T-helper 22 cell (primary cell): ENCODE measurements at regions not wholly inside any gene's neighbourhood (a gene's known extent, or its start where the extent isn't known, plus 50 kb on each side); places are given as distances from the start of the nearest gene placed in this dataset.
"Not testable (repeated sequence)": the region's sequence is repeated elsewhere in the genome, so short reads cannot be mapped to it uniquely, and the experiment has no call there.

ENCODE experiments used
- DNase-seq: peaks from one replicate; pipeline ENCODE4 v3.0.0-alpha.2; 2020; ENCODE audit warnings: low read depth

DNA sequence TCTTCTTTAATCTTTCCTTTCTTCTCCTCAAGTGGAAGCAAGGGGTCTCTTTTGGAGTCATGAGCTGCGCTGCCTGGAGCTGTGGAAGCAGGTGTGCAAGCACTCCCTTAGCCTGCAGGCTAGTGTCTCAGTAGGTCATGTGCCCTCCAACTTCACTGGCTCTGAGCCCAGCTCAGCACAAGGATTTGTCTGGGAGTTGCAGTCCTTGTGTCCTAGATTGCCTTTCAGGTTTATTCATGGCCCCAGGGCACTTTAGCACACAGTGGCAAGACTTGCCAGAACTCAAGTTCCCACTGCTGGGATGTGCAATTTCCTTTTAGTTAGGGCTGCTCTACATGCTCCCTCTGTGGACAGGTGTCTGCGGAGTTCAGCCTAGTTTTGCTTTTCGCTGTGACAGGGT is 211.7 kb downstream of the LIG4 start:
- no peak for DNase-seq

- no peak for DNase-seq
These were observed 214.3 kb downstream of the LIG4 start for GRCh38 chr13:108000998-108001397.

DNA sequence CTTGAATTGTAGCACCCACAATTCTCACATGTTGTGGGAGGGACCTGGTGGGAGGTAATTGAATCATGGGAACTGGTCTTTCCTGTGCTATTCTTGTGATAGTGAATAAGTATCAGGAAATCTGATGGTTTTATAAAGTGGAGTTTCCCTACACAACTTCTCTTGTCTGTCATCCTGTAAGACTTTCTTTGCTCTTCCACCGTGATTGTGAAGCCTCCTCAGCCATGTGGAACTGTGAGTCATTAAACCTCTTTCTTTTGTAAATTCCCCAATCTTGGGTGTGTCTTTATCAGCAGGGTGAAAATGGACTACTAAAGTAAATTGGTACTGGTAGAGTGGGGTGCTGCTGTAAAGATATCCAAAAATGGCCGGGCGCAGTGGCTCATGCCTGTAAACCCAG is 215.6 kb downstream of the LIG4 start:
- DNase-seq: no peak

GRCh38 chr13:107994137-107994536 is 221.2 kb downstream of the LIG4 start:
- no peak for DNase-seq

GRCh38 chr13:107993239-107993949 is 221.9 kb downstream of the LIG4 start:
- no peak for DNase-seq

- no peak for DNase-seq
These were observed 222.8 kb downstream of the LIG4 start for GRCh38 chr13:107992542-107992941.

DNA sequence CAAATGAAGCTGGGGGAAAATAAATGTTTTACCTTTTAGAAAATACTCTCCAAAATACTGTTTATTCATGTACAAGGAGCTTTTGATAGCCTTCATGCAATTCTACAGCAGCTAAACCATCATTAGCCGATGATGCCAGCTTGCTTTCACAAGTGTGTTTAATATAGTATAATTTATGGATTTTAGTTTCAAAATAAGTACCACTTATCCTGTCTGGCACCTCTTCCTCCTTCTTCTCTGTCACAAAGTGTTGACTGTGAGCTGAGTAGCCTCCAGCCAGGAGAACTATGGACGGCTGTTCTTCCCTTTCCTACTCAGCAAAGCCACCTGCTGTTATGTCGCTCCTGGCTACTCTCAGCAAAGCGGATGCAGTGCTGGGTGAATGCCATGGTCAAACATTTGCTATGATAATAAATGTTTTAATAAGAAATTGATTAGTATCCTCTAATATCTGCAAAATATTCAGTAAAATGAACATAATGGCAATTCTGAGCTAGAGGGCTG is 238.2 kb downstream of the LIG4 start:
- no peak for DNase-seq

DNA sequence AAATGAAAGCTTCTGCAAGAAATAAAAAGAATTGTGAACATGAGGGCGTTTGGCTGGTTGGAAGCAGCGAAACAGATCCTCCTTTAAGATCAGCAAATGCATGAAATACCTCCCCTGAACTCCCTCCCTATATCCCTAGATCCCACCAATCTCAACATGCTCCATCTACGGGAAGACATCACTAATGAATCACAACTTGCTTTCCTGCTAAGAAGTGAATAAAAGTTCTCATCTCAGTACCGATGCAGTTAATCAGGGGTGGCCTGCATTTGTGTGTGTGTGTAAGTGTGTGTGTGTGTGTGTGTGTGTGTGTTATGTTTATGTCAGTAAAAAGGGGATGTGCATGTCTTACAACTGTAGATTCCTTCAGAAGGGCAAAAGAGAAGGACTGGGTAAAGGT is 238.7 kb downstream of the LIG4 start:
- DNase-seq: no peak

DNA sequence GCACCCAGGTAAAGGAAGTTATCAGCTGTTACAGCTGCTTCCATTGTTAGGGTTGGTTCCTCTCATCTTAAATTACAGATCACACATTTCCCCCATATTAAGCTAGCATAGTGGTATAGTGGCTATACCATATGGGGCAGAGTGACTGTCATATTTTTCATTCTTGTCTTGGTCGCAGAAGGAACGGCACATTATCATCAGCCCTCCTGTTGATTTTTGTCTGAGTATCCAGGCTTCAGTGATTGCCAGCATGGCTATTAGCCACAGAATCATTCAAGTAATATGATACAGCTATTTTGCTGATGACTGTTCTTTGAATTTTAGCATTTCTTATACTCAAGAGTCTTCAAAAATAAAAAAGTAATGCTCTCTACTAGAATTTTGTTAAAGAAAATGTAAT is 240.9 kb downstream of the LIG4 start:
- DNase-seq: no peak

GRCh38 chr13:107969546-107969945 is 245.8 kb downstream of the LIG4 start:
- no peak for DNase-seq

GRCh38 chr13:107968470-107968869 is 246.9 kb downstream of the LIG4 start:
- DNase-seq: no peak

- DNase-seq: no peak
These were observed 250.9 kb downstream of the LIG4 start for GRCh38 chr13:107964395-107964794.

DNA sequence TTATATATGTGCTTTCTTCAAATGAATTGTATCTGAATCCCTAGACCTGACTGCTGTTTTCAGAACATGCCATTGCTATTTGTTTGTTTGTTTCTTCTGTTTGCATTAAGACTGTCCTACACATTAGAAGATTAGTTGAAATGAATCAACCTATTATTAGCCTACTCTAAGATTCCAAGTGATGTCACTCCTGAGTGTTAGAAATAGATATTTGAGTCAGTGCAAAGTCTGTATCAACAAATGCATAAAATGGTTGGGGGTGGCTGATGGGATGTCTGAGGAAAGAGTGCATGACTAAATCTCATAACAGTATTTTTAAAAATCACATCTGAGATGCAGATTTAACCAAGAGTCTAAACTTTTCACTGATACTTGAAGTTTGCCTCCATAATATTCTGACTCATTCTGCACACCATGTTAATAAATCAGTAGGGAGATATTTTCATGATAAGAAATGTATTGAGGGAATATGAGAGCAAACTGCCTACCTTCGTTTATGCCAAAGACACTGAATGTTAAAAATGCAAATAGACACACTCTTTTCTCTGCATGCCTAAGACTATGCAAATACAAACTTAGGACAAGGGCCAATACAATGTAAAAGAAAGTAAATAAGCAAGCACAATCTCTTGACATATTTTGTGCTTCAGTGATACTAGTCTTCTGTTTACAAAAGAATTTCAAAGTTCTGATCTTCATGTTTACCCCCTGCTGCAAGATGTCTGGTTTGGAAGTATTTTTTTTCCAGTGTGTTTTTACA is 253.3 kb downstream of the LIG4 start:
- DNase-seq: no peak

DNA sequence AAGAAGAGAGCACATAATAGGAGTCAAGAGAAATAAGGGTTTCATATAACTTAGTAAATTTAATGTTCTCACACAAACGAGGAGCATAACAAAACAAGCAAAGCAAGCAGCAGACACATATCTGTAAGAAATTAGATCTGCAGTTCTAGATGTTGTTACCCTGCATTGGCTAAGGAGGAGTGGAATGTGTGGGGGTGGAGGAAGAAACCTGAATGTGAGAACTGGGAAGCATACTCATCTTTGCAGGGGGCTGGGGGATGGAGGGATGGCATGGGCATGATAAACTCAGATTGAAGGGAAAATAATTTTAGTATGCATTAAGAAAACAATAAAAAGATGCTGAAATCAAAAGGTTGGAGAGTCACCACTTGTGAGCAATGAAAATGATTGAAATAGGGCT is 255.0 kb downstream of the LIG4 start:
- DNase-seq: no peak

- DNase-seq: no peak
These were observed 258.4 kb downstream of the LIG4 start for GRCh38 chr13:107956889-107957288.

GRCh38 chr13:107942030-107942617 is 273.2 kb downstream of the LIG4 start:
- no peak for DNase-seq

DNA sequence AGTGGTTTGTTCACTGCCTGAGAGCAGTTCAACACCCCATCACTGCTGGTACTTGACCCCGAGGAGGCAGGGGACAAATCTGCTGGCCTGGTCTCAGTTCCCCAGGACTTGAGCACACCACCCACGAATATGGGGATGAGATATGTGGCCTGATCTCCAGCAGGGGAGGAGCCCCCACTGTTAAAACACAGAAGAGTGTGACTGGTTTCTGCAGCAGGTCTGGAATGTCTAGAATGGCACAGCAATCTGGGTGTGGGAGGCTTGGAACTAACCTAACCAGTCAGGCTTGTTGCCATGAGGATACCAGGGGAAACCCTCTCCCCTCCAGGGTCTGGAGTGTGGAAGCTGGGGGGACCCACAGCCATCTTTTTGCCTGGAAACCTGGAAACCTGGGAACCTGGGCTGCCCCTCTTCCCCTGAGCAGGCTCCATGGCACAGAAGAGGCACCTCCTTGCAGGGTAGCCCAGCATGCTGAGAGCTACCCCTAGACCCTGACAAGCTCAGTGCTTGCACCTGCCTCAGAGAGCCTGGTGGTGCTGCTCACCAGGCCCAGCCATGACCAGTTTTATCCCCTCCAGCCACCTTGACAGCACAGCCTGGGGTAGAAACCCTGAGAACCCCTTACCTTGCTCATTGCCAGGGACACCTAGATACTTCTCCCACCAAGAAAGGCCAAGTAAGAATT is 273.8 kb downstream of the LIG4 start:
- DNase-seq: no peak

GRCh38 chr13:107937848-107938247 is 277.5 kb downstream of the LIG4 start:
- no peak for DNase-seq

DNA sequence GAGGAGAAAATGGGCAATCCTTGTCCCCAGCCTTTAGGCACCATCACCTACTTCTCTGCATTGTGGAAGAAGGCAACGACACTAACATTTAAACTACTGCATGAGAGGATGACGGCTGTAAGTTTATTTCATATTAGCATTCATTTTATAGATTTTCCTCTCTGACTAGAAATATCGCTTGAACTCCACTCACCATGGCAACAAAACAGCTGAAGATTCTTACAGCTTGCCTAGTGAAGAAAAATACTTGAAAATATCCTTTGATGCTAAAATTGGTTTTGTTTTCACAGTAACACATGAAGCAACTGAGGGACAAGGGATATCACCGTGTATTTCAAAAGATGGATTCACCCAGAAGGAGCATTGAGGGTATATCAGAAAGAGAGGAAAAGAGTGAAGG is 284.3 kb downstream of the LIG4 start:
- DNase-seq: no peak

- DNase-seq: no peak
These were observed 286.6 kb downstream of the LIG4 start for GRCh38 chr13:107928762-107929161.

GRCh38 chr13:107927557-107927956 is 287.8 kb downstream of the LIG4 start:
- DNase-seq: no peak

DNA sequence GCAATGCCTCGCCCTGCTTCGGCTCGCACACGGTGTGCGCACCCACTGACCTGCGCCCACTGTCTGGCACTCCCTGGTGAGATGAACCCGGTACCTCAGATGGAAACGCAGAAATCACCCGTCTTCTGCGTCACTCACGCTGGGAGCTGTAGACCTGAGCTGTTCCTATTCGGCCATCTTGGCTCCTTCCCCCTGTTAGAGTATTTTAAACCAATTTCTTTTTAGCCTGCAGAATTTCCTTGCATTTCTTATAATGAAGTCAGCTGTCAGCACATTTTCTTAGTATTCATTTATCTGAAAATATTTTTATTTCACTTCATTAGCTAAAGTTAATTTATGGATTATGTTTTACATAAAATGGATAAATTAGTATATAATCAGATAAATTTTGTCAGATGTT is 288.8 kb downstream of the LIG4 start:
- not testable (repeated sequence) for DNase-seq

GRCh38 chr13:107916902-107917301 is 298.4 kb downstream of the LIG4 start:
- DNase-seq: not testable (repeated sequence)
